OCI-LY1 (cell line): ENCODE measurements at regions not wholly inside any gene's neighbourhood (a gene's known extent, or its start where the extent isn't known, plus 50 kb on each side); places are given as distances from the start of the nearest gene placed in this dataset.

Source experiments
- EZH2 ChIP-seq: fragments of 200-600 bp; sonication (generic), shearing (Covaris generic); IDR thresholded peaks from 2 replicates; pipeline ENCODE4 v1.8.0; 2017; ENCODE audit warnings: borderline replicate concordance, mixed run types, mild to moderate bottlenecking, antibody characterized with exemption, low read length, moderate library complexity, mixed read lengths
- TF ChIP-seq, protein P1 (sequence below): fragments of 200-600 bp; sonication (generic), shearing (Covaris generic); IDR thresholded peaks from 2 replicates; pipeline ENCODE4 v1.5.1; 2017; ENCODE audit warnings: mild to moderate bottlenecking, antibody characterized with exemption, low read length, moderate library complexity, mixed read lengths

DNA sequence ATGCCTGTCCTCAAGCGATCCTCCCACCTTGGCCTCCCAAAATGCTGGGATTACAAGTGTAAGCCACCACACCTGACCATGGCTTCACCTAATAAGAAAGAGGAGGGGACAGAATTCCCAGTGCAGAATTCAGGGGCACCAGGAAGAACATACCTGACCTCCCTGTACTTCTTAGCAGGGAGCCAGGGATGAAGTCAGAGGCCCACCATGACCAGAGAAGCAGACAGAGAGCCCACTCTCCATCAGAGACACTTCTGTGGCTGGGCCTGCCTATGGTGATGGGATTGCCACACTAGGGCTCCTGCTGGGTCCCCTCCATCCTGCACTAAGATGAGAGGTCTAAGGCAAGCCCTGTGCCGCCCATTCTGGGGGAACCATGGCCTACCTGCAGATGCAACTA, 157.4 kb upstream of the LYZL2 start:
- TF ChIP-seq, protein P1, sequence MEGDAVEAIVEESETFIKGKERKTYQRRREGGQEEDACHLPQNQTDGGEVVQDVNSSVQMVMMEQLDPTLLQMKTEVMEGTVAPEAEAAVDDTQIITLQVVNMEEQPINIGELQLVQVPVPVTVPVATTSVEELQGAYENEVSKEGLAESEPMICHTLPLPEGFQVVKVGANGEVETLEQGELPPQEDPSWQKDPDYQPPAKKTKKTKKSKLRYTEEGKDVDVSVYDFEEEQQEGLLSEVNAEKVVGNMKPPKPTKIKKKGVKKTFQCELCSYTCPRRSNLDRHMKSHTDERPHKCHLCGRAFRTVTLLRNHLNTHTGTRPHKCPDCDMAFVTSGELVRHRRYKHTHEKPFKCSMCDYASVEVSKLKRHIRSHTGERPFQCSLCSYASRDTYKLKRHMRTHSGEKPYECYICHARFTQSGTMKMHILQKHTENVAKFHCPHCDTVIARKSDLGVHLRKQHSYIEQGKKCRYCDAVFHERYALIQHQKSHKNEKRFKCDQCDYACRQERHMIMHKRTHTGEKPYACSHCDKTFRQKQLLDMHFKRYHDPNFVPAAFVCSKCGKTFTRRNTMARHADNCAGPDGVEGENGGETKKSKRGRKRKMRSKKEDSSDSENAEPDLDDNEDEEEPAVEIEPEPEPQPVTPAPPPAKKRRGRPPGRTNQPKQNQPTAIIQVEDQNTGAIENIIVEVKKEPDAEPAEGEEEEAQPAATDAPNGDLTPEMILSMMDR: no peak
- no peak for TF ChIP-seq EZH2
